NCI-H446 treated with DMSO at 0.1 percent for 48 hours (cell line): ENCODE measurements at regions not wholly inside any gene's neighbourhood (a gene's known extent, or its start where the extent isn't known, plus 50 kb on each side); places are given as distances from the start of the nearest gene placed in this dataset.
"Not testable (repeated sequence)": the region's sequence is repeated elsewhere in the genome, so short reads cannot be mapped to it uniquely, and the experiment has no call there.

ENCODE experiments used
- DNase-seq: peaks from one replicate; lab custom pipeline; 2025; lab: John Stamatoyannopoulos, UW

DNA sequence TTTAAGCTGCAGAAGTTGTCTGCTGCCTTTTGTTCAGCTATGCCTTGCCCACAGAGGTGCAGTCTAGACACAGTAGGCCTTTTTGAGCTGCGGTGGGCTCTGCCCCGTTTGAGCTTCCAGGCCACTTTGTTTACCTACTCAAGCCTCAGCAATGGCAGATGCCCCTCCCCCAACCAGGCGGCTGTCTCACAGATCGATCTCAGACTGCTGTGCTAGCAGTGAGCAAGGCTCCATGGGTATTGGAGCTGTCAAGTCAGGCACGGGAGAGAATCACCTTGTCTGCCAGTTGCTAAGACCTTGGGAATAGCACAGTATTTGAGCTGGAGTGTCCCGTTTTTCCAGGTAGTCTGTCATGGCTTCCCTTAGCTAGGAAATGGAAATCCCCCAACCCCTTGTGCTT, 587.8 kb upstream of the CLINT1 start:
- not testable (repeated sequence) for DNase-seq

DNA sequence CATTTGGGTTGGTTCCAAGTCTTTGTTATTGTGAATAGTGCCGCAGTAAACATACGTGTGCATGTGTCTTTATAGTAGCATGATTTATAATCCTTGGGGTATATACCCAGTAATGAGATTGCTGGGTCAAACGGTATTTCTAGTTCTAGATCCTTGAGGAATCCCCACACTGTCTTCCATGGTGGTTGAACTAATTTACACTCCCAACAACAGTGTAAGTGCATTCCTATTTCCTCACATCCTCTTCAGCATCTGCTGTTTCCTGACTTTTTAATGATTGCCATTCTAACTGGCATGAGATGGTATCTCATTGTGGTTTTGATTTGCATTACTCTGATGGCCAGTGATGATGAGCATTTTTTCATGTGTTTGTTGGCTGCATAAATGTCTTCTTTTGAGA, 580.3 kb upstream of the CLINT1 start:
- DNase-seq = not testable (repeated sequence)

DNA sequence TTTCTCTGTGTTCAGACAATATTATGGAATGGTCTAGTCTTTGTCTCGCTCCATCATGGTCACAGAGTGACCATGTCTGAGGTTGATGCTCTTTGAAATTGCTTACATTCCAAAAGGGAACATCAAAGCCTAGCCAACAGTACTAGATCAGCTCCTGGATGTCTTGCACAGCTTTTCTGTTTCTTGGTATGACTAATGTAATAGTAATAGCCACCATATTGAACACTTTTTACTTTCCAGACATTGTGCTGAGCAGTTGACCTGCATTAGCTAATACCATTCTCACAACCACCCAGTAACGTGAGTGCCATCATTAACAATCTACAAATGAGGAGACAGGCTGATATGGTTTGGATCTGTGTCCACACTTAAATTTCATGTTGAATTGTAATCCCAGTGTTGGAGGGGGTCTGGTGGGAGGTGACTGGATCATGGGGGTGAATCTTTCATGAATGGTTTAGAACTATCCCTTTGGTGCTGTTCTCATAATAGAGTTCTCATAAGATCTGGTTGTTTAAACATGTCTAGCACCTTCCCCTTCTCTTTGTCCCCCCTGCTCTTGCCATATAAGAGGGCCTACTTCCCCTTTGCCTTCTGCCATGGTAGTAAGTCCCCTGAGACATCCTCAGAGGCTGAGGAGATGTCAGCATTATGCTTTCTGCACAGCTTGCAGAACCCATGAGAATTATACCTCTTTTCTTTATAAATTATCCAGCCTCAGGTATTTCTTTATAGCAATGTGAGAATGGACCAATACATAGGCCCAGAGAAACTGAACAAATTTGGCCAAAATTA, 577.5 kb upstream of the CLINT1 start:
- DNase-seq = no peak

DNA sequence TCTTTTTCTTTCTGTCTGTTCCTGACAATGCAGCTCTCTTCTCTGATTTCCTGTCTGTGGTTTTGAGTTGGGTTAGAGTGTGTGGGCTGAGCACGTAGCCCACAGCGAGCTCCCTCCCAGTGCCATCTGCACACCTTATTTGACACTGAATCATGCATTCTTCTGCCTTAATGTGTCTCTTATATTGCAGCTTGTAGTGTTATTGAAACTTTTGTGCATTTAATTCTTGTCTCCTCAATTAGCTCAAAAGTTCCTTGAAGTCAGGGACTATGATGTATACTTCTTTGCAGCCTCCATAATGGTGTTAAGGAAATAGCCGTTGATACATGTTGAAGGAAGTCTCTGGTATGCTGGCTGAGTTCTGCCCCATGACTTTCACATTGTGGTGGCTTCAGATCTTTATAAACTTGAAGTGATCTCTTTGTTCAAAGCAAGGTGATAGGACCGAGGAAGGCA, 576.2 kb upstream of the CLINT1 start:
- no peak for DNase-seq

DNA sequence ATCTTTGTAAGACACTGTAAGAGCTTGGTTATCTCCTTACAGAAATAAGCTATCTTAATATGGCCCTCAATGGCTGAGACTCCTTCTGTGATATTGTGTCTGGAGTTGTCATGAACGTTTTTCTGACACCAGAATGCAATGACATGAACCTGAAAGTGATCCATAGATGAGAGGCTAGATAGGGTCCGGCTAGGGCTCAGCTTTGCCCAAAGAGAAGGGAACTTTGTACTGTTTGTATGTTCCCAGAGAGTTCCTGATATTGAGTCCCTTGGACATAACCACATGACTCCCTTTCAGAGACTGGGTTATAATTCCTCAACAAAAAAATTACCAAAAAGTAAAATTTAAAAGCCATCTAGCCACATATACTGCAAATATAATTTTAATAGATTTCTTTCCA, 575.8 kb upstream of the CLINT1 start:
- no peak for DNase-seq

DNA sequence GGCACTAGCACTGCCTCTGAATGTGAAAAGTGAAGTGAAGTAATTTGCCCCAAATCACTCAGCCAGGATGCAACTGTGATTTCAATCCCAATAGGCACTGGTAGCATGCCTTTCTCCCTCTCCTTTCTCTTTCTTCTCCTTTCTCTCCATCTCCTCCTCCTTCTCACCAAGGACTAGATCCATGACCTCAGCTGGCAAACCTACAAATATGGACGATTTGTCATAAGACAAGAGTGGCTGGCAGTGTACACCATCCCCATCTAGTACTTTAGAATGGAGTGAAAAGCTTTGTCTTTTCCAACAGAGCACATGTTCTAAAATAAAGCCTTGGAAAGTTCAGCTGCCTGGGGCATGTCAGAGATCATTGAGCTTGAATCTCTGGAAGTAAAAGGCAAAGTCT, 574.7 kb upstream of the CLINT1 start:
- no peak for DNase-seq

DNA sequence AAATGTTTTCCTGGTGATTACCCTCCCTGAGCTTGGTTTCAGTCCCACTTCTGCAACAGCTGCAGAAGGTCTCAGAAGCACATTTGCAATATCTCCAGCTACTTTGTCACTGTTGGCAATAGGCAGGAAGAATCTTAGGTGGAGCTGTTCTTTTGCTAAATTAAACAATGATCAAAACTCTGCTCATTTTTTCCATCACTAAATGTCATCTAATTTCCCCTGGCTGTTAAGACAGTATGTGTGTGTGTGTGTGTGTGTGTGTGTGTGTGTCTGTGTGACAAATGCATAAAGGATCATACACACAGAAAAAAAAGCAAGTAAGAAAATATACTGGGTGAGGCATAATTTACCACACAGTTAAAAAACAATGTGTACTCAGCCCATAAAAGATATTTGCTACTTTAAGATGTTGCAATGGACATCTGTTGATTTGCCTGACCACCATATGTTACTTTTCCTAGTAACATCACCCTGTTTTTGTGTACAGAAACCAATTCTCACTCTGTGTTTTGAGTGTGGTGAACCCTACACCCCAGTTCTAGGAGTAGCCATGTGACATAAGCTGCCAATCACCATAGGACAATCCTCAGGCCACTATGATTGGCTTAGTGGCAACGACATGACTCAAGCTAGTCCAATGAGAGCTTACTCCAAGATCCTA, 572.6 kb upstream of the CLINT1 start:
- DNase-seq = no peak

DNA sequence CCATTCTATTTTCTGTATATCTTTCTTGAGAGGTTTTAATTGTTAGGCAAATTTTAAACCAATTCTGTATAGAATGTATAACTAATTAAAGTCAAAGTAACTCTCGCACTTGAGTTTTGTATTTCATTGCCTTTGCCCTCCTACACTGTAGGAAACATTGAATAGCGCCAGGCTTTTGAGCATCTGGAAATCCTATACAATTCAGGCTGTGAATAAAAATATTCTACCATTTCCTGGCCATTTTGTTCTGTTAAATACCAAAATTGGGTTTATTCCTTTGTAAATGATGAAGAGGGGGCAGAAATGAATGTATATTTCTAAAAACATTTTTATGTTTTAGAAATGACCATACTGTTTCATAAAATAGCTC, 571.8 kb upstream of the CLINT1 start:
- DNase-seq = no peak

DNA sequence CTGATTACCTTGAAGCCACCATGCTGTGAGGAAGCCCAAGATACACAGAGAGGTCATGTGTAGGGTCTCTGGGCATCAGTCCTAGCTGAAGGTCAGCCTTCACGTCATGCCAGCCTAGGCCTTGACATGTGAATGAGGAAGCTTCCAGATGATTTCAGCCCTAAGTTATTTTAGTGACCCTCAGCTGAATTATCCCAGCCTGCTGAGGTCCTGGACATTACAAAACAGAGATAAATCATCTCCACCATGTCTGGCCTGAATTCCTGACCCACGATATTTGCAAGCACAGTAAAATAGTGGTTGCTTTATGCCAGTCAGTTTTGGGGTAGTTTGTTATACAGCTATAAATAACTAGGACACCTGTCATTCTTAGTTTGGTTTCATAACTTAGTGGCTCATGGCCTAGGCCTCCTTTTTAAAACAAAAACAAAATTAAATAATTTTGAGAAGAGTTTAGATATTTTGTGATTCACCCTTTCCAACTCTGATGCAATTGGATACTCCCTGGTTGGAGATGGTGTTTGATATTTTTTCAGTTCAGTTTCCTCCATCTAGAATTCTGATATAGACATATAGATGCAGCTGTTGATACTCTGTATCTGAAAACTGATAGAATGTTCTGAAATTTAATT, 571.3 kb upstream of the CLINT1 start:
- no peak for DNase-seq

DNA sequence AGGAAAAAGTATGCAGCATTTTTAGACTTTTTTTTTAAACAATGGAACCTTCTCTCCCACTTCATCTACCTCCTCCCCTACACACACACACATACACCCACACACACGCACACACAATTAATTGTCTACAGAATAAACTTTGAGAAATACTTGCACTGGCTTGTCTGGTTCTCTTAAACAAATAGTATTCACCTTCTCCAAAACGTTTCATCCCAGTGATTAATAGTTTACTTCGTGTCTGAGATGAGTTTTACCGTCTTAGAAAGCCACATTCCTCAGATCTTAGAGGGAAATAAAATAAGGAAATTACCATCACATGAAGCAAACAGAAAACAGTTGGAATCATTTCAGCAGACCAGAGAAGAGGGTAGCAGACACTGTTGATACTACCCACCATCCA, 570.6 kb upstream of the CLINT1 start:
- DNase-seq = no peak

DNA sequence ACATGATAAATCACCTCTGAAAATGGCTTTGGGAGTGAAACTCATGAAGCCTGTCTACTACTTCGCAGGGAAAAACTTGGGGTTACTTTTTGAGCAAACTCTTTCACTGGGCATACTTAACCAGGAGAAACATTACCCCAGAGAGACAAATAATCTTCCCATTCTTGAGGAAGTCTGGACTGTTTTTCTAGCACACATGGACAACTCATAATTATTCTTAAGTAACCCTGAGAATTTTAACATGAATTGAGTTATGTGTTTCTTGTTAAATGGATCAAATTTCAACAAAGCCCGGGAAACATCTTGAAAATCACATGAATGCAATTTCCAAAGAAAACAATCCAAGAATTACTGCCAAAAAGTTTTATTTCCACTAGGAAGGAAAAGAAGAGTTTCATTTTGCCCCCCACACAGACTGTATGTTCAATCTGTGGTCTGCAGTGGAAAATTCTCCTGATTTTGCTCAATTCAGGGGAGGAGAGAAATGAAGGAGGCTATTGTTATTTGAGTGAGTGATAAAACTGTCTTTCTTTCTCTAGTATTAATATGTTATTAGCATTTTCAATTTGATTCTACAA, 564.8 kb upstream of the CLINT1 start:
- no peak for DNase-seq

DNA sequence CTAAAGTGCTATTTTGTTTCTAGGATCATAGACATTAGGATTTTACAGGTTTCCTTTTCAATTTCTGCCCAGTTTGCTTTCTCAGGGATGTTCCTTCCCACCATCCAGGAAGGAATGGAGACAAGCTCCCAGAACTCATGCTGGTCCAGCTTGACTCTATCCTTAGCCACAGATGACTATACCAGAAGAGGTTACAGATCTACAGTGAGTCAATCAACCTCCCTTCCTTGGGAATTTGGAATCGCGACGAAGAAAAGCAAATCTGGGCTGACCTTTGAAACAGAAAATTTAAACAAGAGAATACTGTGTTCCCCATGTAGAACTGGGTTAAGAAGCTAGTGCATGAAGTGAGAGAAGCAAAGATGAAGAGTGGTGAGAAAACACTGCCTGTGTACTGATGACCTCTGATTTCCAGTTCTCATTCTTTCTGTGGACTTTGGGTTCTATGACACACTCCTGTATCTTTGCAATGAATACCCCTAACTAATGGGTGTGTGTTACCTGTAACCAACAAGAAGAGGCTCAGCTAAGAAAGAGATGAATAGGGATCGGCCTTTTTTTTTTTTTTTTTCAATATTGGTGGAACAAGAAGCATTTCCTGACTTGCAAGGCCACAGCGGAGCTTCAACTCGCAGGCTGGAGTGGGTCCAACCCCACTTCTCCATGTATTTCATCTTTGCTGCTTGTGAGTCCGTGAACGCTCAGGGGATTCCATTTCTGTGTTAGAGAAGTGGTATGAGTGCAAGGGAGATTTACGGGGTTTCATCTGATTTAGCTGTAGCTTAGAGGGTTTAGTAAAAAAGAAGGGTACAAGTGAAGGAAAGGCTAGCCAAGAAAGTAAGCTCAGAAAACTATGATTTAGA, 563.9 kb upstream of the CLINT1 start:
- no peak for DNase-seq

DNA sequence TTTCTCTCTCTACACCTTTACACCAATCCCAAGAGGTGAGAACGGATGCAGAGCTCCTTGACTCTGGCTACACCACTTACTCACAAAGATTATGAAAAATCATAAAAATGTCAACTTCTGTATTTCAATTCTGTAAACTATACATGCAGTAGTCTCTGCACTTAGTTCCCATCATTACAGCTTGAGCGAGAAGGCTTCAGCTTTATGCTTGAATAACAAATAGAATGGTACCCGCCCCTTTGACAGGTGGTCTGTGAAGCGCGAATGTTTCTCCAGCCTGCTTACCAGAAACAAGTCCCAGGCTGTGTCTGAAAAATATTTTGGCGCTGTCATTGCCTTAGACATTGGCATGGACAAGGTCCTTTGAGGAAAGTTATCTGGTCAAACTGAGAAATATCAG, 562.4 kb upstream of the CLINT1 start:
- DNase-seq = no peak

DNA sequence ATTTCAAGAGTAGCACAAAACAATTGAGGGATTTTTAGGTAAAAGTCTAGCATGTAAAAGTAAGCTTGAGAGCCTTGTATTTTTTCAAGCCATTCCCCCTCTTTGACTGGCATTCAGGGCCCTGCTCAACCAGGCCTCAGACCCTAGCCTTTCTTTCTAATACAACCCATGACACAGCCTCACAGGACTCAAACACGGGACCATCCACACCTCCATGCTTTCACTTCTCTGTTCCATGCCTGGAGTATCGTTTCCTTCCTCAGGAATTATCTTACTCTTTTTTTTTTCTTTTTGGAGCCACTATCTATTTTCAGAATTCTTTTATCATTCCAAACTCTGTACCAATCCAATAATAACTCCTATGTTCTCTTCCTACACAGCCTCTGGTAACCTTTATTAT, 560.2 kb upstream of the CLINT1 start:
- no peak for DNase-seq

DNA sequence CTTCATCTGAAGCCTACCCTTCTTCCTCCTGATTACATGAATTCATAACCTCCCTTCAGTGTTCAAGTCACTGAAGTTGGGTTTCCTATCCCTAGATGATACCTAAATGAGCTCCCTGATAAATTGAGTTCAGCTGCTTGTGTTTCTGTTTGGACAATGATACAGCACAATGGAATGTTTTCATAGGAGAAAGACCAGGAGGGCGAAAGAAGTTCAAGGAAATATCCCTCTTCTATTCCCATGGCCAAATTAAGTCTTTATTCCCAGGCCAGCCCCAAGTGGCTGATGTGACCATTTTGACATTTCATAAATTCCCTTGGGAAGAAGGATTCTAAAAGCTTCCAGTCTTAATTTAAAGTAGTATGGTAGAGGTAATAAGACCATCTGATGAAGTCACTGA, 555.8 kb upstream of the CLINT1 start:
- no peak for DNase-seq

DNA sequence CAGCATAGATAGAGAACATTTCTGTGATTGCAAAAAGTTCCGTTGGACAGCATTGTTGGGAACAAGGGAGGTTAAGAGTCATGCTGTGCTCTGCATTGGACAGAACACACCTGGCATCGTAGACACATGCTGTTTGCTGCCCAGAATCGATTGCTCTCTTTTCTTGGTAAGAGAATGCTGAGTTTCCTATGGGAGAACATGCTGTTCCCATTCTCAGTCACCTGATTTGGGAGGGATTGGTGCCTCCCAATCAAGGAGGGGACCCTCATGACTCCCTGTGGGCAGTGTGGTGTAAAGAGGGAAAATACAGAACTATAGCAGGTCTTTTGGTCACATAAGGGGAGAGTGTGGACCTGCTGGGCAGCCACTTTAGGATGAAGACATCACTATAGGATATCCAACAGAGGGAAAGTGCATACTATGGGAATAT, 555.4 kb upstream of the CLINT1 start:
- no peak for DNase-seq

DNA sequence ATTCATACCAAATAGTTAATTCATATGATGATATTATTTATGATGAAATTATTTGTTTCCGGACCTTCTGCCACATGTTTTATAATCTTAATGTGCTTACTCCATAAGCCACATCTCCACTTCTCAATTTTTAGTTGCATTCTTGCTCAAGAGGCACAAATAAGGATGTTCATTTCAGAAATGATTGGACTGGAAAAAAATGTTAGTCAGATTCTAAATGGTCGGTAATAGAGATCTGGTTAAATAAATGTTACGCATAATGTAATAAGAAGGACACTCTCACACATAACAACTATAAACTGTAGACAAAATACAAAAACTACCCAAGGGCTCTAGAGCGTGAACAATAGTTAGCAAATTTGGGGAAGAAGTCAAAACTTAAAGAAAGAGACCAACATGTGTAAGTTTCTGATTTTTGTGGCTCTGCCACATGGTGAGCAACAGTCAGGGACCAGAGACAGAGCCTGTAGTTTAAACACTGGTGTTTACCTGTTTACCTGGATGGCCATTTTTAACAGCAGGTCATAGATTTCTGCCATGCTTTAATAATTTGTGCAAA, 554.3 kb upstream of the CLINT1 start:
- DNase-seq = no peak

DNA sequence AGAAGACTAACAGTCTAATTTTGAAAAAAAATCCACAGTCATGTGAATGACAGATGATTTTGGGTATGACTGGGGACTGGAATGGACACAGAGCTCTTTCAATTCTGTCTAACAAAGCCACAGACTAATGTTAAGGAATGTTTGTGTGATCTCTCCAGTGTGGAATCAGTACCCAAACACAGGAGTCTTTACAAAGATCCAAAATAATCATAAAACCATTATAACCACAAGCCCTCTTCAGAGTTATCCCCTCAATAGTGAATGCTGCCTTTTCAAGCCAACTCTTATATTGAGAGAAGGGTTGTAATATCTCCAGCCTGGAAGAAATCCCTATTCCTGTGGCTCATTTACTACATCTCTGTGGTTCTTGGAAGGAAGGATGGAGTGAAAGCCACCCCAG, 552.0 kb upstream of the CLINT1 start:
- no peak for DNase-seq

DNA sequence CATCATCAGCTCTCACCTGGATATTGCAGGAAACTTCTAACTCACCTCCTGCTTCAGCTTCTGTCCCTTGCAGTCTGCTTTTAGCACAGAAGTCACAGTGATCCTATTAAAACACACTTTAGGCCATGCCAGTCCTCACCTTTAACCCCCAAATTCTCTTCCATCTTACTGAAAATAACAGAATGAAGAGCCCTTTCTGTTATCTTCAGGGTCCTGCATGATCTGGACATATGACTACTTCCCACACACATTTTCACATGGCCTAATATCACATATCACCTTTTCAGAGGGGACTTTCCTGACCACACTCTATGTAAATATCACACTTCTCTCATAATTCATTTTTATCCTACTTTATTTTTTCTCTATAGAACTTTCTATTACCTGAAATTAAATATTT, 550.6 kb upstream of the CLINT1 start:
- no peak for DNase-seq

DNA sequence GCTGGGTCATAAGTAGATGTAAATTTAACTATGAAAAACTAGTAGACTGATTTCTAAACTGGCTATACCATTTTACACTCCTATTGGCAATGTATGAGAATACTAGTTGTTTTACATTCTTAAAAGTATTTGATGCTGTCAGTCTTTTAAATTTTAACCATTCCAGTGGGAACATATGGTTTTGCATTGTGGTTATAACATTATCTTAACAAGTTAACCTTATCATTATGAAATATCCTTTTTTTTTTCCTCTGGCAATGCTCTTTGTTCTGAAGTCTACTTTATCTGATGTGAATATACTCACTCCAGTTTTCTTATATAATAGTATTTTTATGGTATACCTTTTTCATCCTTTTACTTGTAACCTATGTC, 548.9 kb upstream of the CLINT1 start:
- no peak for DNase-seq

DNA sequence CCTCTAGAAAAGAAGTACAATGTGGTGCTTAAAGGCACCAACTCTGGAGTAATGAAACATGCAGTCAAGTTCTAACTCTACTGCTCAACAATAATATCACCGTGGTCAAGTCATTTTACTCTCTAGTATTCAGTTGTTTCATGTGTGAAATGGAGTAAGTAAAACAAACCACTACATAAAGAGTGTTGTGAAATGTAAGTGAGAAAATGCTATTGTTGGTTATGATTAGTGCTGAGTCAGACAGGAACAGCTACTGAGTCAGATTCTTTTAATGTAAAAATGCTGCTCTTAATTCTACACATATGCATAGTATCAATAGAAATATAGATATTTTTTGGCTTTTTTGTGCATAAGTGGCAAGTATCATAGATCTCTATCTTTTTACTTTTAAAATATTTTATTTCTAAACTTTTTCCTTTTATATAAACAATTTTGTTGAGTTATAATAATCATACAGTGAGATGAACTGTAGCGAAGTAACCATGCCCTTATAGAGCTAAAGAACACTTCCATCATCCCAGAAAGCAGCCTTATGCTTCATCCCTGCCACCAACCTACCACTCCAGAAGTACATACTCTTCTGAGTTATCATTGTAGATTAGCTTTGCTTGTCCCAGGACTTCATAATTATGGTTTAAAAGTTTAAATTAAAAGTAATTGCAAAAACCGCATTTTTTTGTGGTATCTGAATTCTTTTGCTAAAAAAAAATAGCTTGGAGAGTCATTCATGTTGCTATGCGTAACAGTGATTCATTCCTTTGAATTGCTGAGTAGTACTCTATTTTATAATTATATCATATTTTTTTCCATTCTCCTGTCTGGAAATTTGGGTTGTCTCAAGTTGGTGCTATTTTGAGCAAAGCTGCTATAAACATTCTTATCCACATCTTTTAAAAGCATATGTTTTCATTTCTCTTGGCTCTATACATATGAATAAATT, 548.2 kb upstream of the CLINT1 start:
- DNase-seq = no peak
